ENCODE measurements at regions not wholly inside any gene's neighbourhood (a gene's known extent, or its start where the extent isn't known, plus 50 kb on each side); places are given as distances from the start of the nearest gene placed in this dataset.
"Not testable (repeated sequence)": the region's sequence is repeated elsewhere in the genome, so short reads cannot be mapped to it uniquely, and the experiment has no call there.

- H3K4me3 ChIP-seq = no peak overlapping the region
- in situ Hi-C loops (cut with MboI; ENCODE audit: low pct_ligation_motif_present in 1 of 4, low pct_unique_long_range_greater_than_20kb in 1 of 4, low sequenced_read_pairs in 3 of 4) = no loop called here
- no peak for DNase-seq
- intact Hi-C loops (cut with DNase I; ENCODE audit: low total_unique reads) = no loop called here
- H3K9me3 ChIP-seq = no peaks in the 10 kb centered on the region
- 82 to 92% methylated on average over 3 of the region's 3 CpGs for WGBS, 2 donors (ENCODE audit: low coverage in 1 of 2)
- no peak overlapping the region for H3K27ac ChIP-seq
- no peaks in the 10 kb centered on the region for H3K4me1 ChIP-seq
- H3K36me3 ChIP-seq = no peaks in the 10 kb centered on the region
- TF ChIP-seq POLR2A (IDR thresholded peaks at IDR 0.05) (no peak), CTCF (IDR thresholded peaks at IDR 0.05) (no peak), POLR2AphosphoS5 (IDR thresholded peaks at IDR 0.05) (no peak), EP300 (IDR thresholded peaks at IDR 0.05; ENCODE audit: low read depth) (no peak)
- no peaks in the 10 kb centered on the region for H3K27me3 ChIP-seq
These were observed 307.3 kb downstream of the ZIC4 start for GRCh38 chr3:147099076-147099475.

- H3K27ac ChIP-seq = no peak overlapping the region
- TF ChIP-seq EP300 (IDR thresholded peaks at IDR 0.05; ENCODE audit: low read depth) (no peak), POLR2AphosphoS5 (IDR thresholded peaks at IDR 0.05) (no peak), POLR2A (IDR thresholded peaks at IDR 0.05) (no peak), CTCF (IDR thresholded peaks at IDR 0.05) (no peak)
- WGBS, 2 donors (ENCODE audit: low coverage in 1 of 2) = 33 to 46% methylated on average over 2 of the region's 2 CpGs
- in situ Hi-C loops (cut with MboI; ENCODE audit: low pct_ligation_motif_present in 1 of 4, low pct_unique_long_range_greater_than_20kb in 1 of 4, low sequenced_read_pairs in 3 of 4) (no loop called here), intact Hi-C loops (cut with DNase I; ENCODE audit: low total_unique reads) (no loop called here)
- H3K4me1 ChIP-seq = no peaks in the 10 kb centered on the region
- no peak overlapping the region for H3K4me3 ChIP-seq
- H3K27me3 ChIP-seq = no peaks in the 10 kb centered on the region
- DNase-seq = no peak
- no peaks in the 10 kb centered on the region for H3K36me3 ChIP-seq
- no peaks in the 10 kb centered on the region for H3K9me3 ChIP-seq
These were observed 315.9 kb downstream of the ZIC4 start for GRCh38 chr3:147090461-147090860.

GRCh38 chr3:147089286-147089685 lies 317.1 kb downstream of the ZIC4 start:
- intact Hi-C loops (cut with DNase I; ENCODE audit: low total_unique reads) = no loop called here
- H3K36me3 ChIP-seq = no peaks in the 10 kb centered on the region
- in situ Hi-C loops (cut with MboI; ENCODE audit: low pct_ligation_motif_present in 1 of 4, low pct_unique_long_range_greater_than_20kb in 1 of 4, low sequenced_read_pairs in 3 of 4) = no loop called here

GRCh38 chr3:147059500-147059899 lies 346.8 kb downstream of the ZIC4 start:
- DNase-seq; intact Hi-C loops (cut with DNase I; ENCODE audit: low total_unique reads); H3K4me3 ChIP-seq; H3K9me3 ChIP-seq; H3K27ac ChIP-seq; H3K36me3 ChIP-seq; H3K4me1 ChIP-seq; in situ Hi-C loops (cut with MboI; ENCODE audit: low pct_ligation_motif_present in 1 of 4, low pct_unique_long_range_greater_than_20kb in 1 of 4, low sequenced_read_pairs in 3 of 4); H3K27me3 ChIP-seq: not testable (repeated sequence)
- WGBS, 2 donors (ENCODE audit: low coverage in 1 of 2) = 80 to 82% methylated on average over 3 to 6 of the region's 6 CpGs

More at GRCh38 chr3:147089286-147089685, 317.1 kb downstream of the ZIC4 start:
- H3K27me3 ChIP-seq = no peaks in the 10 kb centered on the region
- TF ChIP-seq POLR2AphosphoS5 (IDR thresholded peaks at IDR 0.05) = no peak
- TF ChIP-seq POLR2A (IDR thresholded peaks at IDR 0.05) = no peak
- TF ChIP-seq CTCF (IDR thresholded peaks at IDR 0.05) = no peak
- H3K27ac ChIP-seq = no peak overlapping the region
- no peaks in the 10 kb centered on the region for H3K9me3 ChIP-seq
- H3K4me1 ChIP-seq = no peaks in the 10 kb centered on the region
- DNase-seq = no peak
- 46 to 50% methylated on average over 3 to 5 of the region's 5 CpGs for WGBS, 2 donors (ENCODE audit: low coverage in 1 of 2)
- H3K4me3 ChIP-seq = no peak overlapping the region

GRCh38 chr3:147049821-147050220 lies 356.5 kb downstream of the ZIC4 start:
- no peaks in the 10 kb centered on the region for H3K9me3 ChIP-seq
- WGBS, 2 donors (ENCODE audit: low coverage in 1 of 2) = 58 to 74% methylated on average over 7 to 9 of the region's 9 CpGs
- in situ Hi-C loops (cut with MboI; ENCODE audit: low pct_ligation_motif_present in 1 of 4, low pct_unique_long_range_greater_than_20kb in 1 of 4, low sequenced_read_pairs in 3 of 4) = no loop called here
- intact Hi-C loops (cut with DNase I; ENCODE audit: low total_unique reads) = no loop called here
- TF ChIP-seq POLR2A (IDR thresholded peaks at IDR 0.05) = no peak
- no peak for DNase-seq
- no peaks in the 10 kb centered on the region for H3K27me3 ChIP-seq
- H3K4me3 ChIP-seq = no peak overlapping the region
- H3K36me3 ChIP-seq = no peaks in the 10 kb centered on the region
- no peak overlapping the region for H3K27ac ChIP-seq
- no peaks in the 10 kb centered on the region for H3K4me1 ChIP-seq
